Fibroblast of pulmonary artery (primary cell): ENCODE measurements at regions not wholly inside any gene's neighbourhood (a gene's known extent, or its start where the extent isn't known, plus 50 kb on each side); places are given as distances from the start of the nearest gene placed in this dataset.

ENCODE experiments used
- DNase-seq: peaks from one replicate; pipeline ENCODE4 v3.0.0-alpha.2; 2010; ENCODE audit warnings: low read depth
- H3K4me3 ChIP-seq: replicated peaks from 2 replicates; pipeline ENCODE4 v1.5.1; 2011; ENCODE audit warnings: low read depth, mild to moderate bottlenecking, control low read depth, low read length, moderate library complexity
- CTCF ChIP-seq: IDR thresholded peaks from 2 replicates; pipeline ENCODE4 v1.5.1; 2011; ENCODE audit warnings: mild to moderate bottlenecking, control low read depth, low read length, inconsistent platforms; ENCODE audit errors: missing control alignments

DNA sequence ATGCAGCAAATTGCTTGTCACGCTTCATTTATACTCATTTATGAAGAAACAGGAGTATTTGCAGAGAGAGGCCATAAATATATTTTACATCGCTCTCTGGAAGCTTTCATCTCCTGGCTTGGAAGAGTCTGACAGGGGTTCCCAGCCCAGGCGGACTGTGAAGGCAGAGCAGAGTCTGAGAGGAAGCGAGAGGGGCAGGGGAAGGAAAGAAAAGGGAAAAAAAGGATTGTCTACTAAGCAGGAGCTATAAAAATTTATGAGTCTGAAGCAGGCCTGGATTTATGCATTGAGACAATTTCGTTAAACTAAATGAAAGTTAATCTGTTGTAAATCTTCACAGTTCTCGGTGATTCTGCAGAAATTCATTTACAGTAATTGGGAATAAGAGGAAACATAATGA lies 143.9 kb upstream of the GYPC start:
- DNase-seq: no peak
- TF ChIP-seq CTCF: no peak
- no peak overlapping the region for H3K4me3 ChIP-seq

DNA sequence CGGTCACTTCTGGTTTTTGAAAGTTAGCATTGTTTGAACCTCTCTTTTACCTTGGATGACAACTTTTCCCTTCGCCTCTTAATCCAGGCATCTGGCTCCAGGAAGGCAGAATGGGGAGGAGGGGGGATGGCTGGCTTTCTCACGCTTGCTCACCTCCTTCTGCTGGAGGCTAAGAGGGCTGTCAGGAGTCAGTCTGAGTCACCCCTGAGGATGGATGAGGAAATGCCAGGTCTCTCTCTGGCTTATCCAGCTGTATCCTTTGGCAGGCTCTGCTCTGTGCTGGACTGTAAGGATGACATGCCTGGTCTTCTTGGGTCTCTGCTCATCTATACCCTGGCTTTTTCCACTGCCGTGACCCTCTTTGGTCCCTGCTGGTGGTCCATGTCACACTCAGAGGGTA lies 142.9 kb upstream of the GYPC start:
- no peak overlapping the region for H3K4me3 ChIP-seq
- DNase-seq: peak; percentile 28
- no peak for TF ChIP-seq CTCF

- H3K4me3 ChIP-seq: no peak overlapping the region
- no peak for TF ChIP-seq CTCF
- no peak for DNase-seq
Observed at GRCh38 chr2:126515471-126515870, 140.5 kb upstream of the GYPC start.

DNA sequence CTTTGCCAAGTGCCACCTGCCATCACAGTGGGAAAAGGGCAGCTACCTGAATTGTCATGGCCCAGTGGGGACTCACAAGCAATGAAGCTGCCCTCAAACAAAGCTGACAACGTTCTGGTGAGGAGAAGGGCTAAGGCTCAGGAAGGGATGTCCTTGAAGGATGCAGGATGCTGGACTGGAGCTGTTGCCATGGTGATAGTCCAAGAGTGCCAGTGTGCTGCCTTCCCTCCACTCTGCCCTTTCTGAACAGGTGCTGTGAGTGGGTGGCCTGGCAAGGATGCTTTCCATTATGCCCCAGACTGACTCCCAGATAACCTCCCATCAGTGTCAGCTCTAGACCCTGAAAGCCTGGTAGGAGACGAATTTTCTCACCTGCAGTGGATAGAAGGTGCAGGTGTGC lies 137.8 kb upstream of the GYPC start:
- TF ChIP-seq CTCF: no peak
- DNase-seq: no peak
- no peak overlapping the region for H3K4me3 ChIP-seq

DNA sequence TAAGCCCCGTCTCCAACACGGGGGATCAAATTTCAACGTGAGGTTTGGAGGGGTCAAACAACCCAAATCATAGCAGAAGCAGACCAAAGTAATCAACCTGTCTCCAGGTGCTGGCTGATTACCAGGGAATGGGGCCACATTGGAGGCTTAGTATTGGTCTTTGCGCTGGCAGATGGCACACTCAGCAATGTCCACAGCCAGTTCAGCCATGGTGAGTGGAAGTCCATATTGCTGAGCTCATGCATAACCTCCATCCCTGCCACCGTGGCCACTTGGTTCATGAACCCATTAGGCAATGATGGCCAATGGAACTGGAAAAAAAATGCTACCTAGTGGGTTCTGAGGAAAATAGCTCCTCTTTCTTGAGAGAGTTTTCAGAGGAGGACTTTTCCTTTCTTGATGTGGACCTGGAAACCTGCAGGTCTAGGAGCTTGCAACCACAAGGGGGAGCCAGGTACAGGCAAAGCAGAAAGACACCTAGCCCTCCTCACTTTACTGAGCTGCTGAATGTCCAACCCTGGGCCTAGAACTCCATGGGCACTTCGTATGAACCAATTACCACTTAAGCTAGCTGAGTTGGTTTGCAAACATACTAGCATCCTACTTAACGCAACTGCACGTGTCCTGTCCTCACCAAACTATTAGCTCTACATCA lies 128.0 kb upstream of the GYPC start:
- TF ChIP-seq CTCF: peak; percentile 80

GRCh38 chr2:126531029-126531428 lies 124.9 kb upstream of the GYPC start:
- TF ChIP-seq CTCF: no peak

More for the DNA sequence above, 128.0 kb upstream of the GYPC start:
- DNase-seq: peak; percentile 79
- no peak overlapping the region for H3K4me3 ChIP-seq

DNA sequence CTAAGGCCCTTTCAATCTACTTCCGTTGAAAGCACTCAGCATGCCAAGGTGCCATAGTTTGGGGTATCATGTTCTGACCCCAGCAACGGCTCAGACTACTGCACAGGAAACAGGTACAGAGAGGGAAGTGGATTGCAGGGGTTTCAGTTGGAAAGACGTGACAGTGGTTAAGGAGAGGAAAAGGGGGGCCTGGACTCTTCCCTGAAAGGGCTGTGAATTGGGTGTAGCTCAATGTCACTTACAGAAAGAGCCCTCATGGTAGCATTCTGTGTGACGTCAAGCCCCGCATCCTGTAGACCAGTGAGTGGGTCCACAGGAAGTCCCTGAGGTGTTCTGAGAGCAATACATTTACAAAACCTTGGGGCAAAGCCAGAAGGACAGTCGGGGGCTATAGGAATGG lies 121.5 kb upstream of the GYPC start:
- DNase-seq: no peak
- no peak for TF ChIP-seq CTCF
- H3K4me3 ChIP-seq: no peak overlapping the region

More at GRCh38 chr2:126531029-126531428, 124.9 kb upstream of the GYPC start:
- no peak for DNase-seq
- H3K4me3 ChIP-seq: no peak overlapping the region
